ENCODE measurements at regions not wholly inside any gene's neighbourhood (a gene's known extent, or its start where the extent isn't known, plus 50 kb on each side); places are given as distances from the start of the nearest gene placed in this dataset.
"Not testable (repeated sequence)": the region's sequence is repeated elsewhere in the genome, so short reads cannot be mapped to it uniquely, and the experiment has no call there.

GRCh38 chr7:9507290-9507689, 1073.9 kb downstream of the NXPH1 start:
- CTCF ChIA-PET, result no interaction called here
- TF ChIP-seq CTCF (IDR thresholded peaks at IDR 0.05; ENCODE audit: control extremely low read depth, extremely low read depth, low read depth, missing control alignments), result no peak
- DNase-seq (ENCODE audit: extremely low spot score), result no peak
- POLR2A ChIA-PET, result no interaction called here

- DNase-seq (ENCODE audit: extremely low spot score), result no peak
- ChIA-PET CTCF (no interaction called here), POLR2A (no interaction called here)
- no peak for TF ChIP-seq CTCF (IDR thresholded peaks at IDR 0.05; ENCODE audit: control extremely low read depth, extremely low read depth, low read depth, missing control alignments)
Measured at GRCh38 chr7:9516662-9517061, 1083.3 kb downstream of the NXPH1 start.

DNA sequence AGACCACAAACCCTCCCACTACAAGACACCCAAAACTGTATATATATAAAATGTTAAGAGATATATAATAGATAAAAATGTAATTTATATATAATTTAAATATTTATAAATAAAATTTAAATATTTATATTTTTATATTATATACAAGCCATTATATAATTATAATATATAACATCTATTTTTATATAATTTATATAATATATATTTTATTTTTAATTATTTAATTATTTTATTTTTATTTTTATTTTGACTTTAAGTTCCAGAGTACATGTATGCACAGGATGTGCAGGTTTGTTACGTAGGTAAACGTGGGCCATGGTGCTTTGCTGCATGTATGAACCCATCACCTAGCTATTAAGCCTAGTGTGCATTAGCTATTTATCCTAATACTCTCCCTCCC, 1090.2 kb downstream of the NXPH1 start:
- TF ChIP-seq CTCF (IDR thresholded peaks at IDR 0.05; ENCODE audit: control extremely low read depth, extremely low read depth, low read depth, missing control alignments), result no peak
- ChIA-PET CTCF (no interaction called here), POLR2A (no interaction called here)
- DNase-seq (ENCODE audit: extremely low spot score), result no peak

- CTCF ChIA-PET; DNase-seq (ENCODE audit: extremely low spot score); POLR2A ChIA-PET: not testable (repeated sequence)
Measured at GRCh38 chr7:9552431-9552830, 1119.0 kb downstream of the NXPH1 start.

DNA sequence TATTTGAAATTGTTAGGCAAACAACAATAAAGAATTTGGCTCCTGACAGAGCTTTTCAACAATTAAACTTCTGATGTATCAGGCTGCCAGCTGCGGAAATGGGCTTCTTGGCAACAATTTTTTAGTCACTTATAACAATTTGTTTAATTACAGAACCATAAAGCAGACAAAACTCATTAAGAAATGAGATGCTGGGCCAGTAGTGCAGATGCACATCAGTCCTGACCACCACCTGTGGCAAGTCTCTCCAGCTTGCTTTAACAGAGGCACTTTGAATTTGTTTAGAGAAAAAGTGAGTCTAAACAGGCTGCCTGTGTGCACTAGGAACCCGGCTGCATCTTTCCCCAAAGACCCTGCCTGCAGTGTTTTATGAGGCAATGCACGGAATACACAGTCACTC, 1124.4 kb downstream of the NXPH1 start:
- TF ChIP-seq CTCF (IDR thresholded peaks at IDR 0.05; ENCODE audit: control extremely low read depth, extremely low read depth, low read depth, missing control alignments), result no peak
- DNase-seq (ENCODE audit: extremely low spot score), result no peak
- ChIA-PET POLR2A (no interaction called here), CTCF (interaction anchor here (1.4 to 1.7 kb wide), 3 partner anchors 11 to 23 kb away, joined by 3 to 4 read pairs (median 3); no protein-coding TSS in a partner anchor)

DNA sequence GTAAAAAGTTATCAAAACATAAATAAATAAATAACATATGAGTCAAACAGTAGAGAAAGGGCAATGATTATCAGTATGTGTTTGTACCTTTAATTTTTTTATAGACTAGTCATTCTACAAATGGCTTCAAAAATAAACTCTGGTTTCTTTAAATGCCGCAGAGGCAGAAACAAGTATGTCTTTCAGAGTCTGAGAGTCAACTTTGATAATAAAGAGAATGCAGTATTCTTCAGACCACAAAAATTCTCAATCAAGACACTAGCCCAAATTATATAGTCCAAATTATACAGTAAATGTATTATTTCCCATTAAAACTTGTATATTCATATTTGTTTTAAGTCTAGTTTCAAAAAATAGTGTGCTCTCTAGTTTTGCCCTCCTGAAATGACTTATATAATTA, 1142.3 kb downstream of the NXPH1 start:
- DNase-seq (ENCODE audit: extremely low spot score), result no peak

DNA sequence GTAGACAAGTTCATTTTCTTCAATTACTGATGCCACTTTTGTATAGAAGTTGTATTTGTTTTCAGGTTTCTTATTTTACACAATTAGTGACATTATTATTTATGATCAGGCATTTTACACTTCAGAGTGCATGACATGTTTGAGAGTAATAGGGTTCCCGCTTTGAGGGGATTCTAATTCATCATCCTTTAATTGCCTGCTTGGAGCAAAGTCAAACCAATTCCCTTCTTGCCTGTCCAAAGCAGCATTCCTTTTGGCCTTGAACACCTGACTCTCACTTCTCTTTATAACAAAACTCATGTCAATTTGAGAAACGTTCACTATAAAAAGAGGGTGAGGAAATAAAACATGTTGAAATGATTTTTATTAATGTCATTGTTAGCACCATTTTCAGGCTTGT, 1149.4 kb downstream of the NXPH1 start:
- TF ChIP-seq CTCF (IDR thresholded peaks at IDR 0.05; ENCODE audit: control extremely low read depth, extremely low read depth, low read depth, missing control alignments), result no peak
- ChIA-PET CTCF (no interaction called here), POLR2A (no interaction called here)
- no peak for DNase-seq (ENCODE audit: extremely low spot score)

More for the DNA sequence above, 1142.3 kb downstream of the NXPH1 start:
- ChIA-PET CTCF (no interaction called here), POLR2A (no interaction called here)
- no peak for TF ChIP-seq CTCF (IDR thresholded peaks at IDR 0.05; ENCODE audit: control extremely low read depth, extremely low read depth, low read depth, missing control alignments)
